GM15510 (cell line): ENCODE measurements at regions not wholly inside any gene's neighbourhood (a gene's known extent, or its start where the extent isn't known, plus 50 kb on each side); places are given as distances from the start of the nearest gene placed in this dataset.

Source experiments
- POLR2A ChIP-seq: IDR thresholded peaks from 3 replicates; pipeline ENCODE4 v1.6.1; 2011; ENCODE audit warnings: borderline replicate concordance; ENCODE audit not compliant: insufficient read length; ENCODE audit errors: extremely low read depth

DNA sequence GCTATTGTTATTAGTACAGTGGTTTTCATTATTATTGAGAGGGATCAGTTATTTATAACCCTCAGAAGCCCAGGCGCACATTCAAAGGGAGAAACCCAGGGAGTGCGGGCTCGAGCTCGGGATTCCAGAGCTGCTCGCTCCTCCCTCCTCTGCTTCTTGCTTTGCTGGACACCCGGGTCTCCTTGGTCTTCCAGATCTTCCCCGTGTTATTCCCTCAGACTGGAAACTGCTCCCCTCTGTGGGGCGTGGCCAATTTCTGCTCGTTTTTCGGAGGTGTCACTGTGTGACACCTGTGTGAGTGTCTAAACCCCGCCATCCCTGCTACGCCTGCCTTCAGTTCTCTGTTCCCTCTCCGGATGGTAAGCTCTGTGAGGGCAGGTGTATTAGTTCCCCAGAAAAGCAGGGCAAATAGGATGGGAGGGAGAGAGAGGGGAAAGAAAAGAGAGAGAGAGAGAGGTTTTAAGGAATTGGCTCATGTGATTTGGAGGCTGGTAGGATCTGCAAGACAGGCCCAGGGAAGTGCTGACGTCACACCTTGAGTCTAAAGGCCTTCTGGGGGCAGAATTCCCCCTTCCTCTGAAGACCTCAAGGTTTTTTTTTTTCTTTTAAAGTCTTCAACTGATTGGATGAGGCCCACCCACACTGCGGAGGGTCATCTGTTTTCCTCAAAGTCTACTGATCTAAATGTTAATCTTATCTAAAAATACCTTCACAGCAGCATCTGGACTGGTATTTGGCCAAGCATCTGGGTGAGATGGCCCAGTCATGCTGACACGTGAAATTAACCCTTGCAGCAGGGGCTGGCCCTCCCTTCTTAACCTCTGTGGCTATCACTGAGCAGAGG, 457.3 kb upstream of the ID2 start:
- no peak for TF ChIP-seq POLR2A

DNA sequence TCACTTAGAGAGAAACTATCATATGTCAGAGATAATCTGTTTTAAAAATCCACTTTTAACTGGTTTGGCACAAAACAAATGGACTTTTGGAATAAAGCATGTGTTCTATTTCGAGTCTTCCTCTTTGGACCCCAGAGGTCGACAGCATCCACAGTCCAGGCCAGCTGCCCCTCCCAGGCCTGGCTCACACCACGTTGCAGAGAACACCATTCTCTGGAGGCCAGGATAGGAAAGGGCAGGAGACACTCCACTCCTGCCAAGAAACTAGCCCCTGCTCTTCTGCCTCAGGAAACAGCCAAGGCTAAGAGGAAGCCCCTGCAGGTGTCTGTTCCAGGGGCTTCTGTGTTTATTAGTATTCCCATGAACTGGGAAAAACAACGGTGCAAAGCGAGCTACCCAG, 456.6 kb upstream of the ID2 start:
- TF ChIP-seq POLR2A: no peak

DNA sequence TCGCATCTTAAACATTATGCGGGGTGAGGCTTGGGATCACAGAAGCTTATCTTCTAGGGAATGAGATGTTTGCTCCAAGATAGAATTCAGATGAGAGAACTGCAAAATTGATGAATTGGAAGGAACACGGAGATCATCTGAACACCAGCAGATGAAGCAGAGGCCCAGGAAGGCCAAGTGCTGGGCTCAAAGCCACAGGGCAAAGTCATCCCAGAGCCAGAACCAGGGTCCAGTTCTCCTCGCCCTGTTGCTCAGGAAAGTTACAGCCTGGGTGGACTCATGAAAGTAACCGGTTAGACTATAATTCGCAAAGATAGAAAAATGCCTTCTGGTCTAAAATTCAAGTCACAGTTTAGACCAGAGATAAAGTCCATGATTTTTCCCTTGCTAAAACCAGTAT, 456.1 kb upstream of the ID2 start:
- TF ChIP-seq POLR2A: no peak

DNA sequence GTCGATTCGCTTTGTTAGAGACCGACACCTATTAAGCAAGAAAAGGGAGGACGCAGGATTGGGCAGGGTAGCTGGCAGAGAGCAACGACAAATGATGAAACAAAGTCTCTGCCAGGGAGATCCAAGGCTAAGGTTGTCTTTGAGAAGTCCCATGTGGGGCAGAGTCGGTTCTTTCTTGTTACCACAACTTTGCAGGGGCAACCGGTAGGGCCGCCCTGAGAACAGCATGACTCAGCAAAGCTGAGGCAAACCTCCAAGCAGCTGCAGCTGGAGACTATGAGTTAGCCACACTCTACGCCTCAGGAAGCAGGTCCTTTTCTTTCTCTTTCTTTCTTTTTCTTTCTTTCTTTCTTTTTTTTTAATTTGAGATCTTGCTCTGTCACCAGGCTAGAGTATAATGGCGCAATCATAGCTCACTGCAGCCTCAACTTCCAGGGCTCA, 452.3 kb upstream of the ID2 start:
- no peak for TF ChIP-seq POLR2A

DNA sequence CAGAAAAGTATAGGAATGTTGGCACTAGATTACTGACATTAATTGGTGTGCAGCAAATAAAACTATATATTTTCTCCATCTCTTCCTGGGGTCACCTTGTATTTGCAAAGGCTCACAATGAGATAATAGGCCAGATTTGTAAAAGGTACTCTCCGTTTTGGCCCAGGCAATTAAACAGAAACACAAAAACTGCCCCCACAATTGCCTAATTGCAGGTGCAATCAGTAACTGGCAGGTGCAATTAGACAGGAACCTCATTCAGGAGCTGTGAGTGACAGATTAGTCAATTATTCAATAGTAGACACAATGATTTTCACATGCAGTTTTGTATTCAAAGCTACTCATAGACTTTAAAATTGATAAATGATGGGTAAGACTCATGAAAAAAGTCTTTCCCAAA, 451.4 kb upstream of the ID2 start:
- no peak for TF ChIP-seq POLR2A

DNA sequence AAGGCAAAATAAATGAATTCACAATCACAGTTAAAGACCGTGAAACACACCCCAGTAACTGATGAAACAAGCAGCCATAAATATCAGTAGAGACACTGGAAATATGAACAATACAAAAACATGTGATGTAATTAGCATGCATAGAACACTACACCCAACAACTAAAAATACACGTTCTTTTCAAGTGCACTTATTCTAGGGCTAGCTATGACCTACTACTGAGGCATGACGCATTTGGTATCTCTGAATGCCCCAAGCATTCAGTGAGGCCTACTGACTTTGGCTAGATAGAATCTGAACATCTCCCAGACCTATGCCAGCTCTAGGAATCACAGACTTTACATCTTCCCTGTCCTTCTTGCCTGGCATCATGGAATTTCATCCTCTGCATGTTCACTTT, 450.0 kb upstream of the ID2 start:
- no peak for TF ChIP-seq POLR2A

DNA sequence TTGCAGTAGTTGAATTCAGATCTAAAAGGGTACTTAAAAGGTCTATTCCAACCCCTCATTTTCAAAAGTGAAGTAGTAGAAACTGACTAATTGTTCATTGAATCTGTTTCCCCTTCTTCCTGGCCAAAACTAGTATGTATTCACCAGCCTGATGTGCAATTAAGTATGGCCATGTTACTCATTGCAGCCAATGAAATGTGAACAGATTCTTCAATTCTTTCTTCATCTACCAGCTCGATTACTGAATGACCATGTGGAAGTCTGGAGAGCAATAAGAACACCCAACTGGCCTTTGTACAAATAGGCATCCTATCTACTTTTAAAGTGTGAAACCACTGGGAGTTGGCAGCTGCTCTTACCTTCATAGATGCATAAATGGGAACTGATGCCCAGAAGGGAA, 449.0 kb upstream of the ID2 start:
- TF ChIP-seq POLR2A: no peak

DNA sequence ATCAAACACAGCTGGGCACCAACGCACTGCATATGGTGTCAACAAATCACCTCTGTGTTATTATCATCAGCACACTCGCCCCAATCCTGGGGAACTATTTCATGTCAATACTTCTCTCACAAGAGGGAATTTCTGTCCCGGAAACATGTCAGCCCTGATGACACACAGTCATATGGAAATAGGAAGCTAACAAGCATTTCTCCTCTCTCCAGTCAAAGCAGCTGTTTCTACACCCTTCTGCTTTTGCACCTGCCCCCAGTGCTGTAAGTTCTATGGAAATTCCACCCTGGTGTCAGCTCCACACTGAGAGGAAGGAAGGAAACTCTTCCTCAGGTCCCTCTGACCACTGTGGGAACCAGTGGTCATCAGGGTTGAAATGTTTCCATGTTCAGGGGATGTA, 447.6 kb upstream of the ID2 start:
- TF ChIP-seq POLR2A: no peak

DNA sequence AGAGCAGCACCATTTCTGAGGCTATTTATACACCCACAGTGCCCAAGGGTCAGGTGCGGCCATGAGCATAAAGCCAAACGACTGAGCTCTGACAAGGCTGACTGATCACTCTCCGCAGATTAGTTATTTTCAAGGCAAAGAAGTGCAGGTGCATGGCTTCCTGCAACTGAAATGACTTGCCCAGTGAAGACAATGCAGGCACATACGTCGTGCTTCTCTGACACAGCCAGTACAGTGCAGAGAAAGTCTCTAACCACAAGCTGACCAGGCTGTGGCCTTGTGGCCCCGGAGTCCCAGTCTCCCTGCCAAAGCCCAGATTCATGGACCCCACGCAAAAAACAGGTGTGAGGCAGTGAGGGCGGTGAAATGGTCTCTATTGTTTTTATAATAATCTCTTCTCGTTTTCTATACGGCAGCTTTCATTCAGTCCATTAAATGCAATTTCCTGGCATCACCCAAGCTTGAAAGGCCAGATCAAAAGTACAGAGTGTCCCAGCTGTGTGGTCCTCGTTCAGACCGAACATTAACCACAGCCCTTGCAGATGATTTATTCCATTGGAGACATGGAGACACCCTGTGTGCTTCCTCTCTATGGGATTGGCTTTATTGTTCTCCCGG, 447.0 kb upstream of the ID2 start:
- no peak for TF ChIP-seq POLR2A

DNA sequence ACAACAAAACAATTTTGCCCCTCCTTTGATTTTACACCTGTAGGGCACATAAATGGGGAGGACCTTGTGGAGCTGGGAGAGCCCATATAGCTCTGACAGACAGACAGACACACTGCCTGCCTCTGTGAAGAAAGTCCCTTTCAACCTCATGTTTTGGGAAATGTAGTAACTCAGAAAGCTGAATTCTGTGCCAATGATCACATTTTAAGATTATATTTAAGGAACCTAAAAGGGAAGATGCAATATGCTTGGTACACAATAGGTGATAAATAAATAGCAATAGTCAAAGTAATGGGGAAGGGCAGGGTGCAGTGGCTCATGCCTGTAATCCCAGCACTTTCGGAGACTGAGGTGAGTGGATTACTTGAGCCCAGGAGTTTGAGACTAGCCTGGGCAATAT, 446.4 kb upstream of the ID2 start:
- no peak for TF ChIP-seq POLR2A

DNA sequence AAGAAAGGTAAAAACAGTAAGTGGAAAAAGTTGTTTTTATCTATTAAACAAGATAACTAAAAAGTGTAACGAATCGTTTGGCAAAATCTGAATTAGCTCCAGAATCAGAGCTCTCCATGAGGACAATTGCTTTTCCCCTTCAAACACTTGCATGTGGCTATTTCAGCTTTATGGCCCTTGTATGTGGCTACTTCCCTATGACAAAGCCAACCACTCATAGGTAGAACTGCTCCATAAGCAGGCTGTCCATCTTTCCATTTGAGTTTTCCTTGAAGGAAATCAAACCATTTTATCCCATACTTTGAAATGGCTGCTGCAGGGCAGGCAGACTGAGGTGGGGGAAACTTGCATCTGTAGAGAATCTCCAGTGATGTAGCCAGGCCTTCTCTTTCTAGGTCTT, 445.5 kb upstream of the ID2 start:
- no peak for TF ChIP-seq POLR2A

DNA sequence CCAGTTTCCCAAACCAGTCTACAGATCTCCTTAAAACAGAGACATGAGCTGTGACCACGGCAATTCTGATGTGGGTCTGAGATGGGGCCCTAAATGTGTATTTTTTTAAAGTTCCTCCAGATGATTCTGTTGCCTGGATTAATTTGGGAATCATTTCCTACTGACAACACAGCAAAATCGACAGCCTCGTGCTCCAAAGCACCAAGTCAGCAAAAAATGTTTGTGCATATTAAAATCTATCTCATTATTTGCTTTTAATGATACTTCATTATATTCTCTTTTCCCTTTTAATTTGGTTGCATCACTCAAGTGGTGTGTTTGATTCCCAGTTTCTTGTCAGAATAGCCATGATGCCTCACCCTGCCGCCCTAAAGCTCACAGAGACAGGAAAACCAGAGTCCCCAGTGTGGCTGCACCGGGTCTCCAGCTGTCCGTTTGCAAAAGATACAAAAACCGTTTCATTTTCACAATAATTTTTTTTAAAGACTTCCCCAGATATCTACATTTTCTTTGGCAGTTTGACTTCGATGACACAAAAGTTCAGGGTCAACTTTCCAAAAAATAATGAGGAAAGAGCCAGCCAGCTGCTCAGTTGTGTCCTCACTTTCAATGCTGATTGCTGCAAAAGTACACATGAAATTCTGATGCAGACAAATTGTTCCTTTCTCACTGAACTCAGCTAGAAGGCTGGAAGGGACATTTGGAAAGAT, 443.2 kb upstream of the ID2 start:
- TF ChIP-seq POLR2A: no peak

DNA sequence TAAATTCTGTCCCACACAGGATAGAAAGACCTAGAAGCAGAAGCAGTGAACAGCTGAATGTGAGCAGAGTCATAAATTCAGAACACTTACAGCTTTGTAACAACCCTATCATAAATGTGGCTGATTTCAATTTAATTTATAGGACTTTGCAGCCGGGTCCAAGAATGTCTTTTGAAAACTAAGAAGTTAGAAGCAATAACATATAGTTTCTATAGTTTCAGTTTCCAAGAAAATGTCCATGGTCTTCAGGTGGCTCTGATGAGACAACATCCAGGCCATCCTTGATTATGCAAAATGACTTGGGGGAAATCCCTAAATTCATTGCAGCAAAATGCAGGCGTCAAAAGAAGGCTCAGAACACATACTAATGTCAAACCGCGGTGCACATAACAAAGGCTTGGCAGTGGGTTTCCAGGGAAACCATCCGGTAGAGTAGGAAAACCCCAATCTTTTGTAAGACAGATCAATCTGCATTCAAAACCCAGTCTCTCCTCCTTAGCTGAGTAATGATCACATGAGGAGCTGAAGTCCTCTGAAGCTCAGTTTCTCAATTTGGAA, 442.2 kb upstream of the ID2 start:
- TF ChIP-seq POLR2A: no peak

DNA sequence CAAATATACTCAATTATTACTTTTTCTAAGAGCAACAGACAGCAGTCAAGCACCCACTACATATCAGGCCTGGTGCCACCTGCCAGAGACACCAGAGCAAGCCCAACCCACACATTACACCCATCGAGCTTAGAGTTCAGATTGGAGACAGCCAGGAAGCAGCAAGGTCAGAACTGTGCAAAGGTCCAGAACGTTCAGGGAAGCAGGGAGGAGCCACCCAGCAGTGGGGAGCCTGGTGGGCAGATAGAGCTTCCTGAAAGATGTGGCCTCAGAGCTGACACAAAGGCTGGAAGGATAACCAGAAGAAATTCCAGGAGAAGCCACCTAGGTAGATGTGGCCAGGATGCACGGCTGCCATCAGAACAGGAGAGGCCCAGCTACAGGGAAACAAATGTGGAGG, 440.5 kb upstream of the ID2 start:
- TF ChIP-seq POLR2A: no peak

DNA sequence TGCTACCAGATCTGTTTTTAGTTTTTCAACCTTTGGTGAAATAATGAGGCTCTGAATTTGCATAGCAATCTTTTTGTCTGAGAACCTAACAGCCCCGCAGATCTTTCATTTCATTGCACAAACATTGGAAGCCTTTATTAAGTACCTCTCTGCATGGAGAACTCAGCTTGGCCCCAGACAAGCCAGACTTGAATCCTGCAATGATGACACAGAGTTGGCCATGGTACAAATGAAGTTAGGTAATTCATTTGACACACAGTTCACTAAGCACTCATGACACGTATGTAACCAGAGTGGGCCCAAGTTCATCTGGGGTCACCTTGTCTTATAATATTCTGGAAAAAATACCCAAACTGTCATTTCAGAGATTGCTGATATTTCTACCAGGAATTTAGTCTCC, 439.1 kb upstream of the ID2 start:
- TF ChIP-seq POLR2A: no peak
